ENCODE measurements at regions not wholly inside any gene's neighbourhood (a gene's known extent, or its start where the extent isn't known, plus 50 kb on each side); places are given as distances from the start of the nearest gene placed in this dataset.

- Histone ChIP-seq H3K36me3 (replicated peaks in 1 of 2; ENCODE audit: control insufficient read depth in 1 of 2, insufficient read depth in 2 of 2, low read length in 2 of 2) (no peaks in the 10 kb centered on the region), H3K4me1 (ENCODE audit: insufficient read depth, low read length) (no peaks in the 10 kb centered on the region), H2AFZ (ENCODE audit: low read length) (no peak overlapping the region), H3K9ac (ENCODE audit: insufficient read depth, low read depth, low read length) (no peak overlapping the region), H3K27me3 (ENCODE audit: control insufficient read depth in 1 of 2, insufficient read depth in 2 of 2, low read length in 2 of 2) (no peaks in the 10 kb centered on the region), H3K4me3 (replicated peaks in 1 of 3; ENCODE audit: insufficient read depth in 1 of 3, low read depth in 2 of 3, low read length in 3 of 3) (no peak overlapping the region), H3K4me2 (ENCODE audit: low read depth, low read length) (no peak overlapping the region), H3K27ac (ENCODE audit: extremely low read length, insufficient read depth, low read length) (no peak overlapping the region), H4K20me1 (ENCODE audit: insufficient read depth, low read length) (no peaks in the 10 kb centered on the region), H3K79me2 (ENCODE audit: insufficient read depth, low read length) (no peaks in the 10 kb centered on the region), H3K9me3 (ENCODE audit: low read length) (peaks cover 36% of the 10 kb centered on the region)
- ChIA-PET POLR2A (no interaction called here), CTCF (ENCODE audit: low intra/inter-chr PET ratio, low total read pairs) (no interaction called here)
- no peak for FAIRE-seq
- no TSS peak for BruUV-seq (replicated peaks)
- DNase-seq (ENCODE audit: low spot score), result no peak
- intact Hi-C loops (cut with micrococcal nuclease; ENCODE audit: unreplicated experiment) (no loop called here), in situ Hi-C loops (cut with HindIII; ENCODE audit: extremely low pct_ligation_motif_present, low pct_unique_long_range_greater_than_20kb) (no loop called here)
- WGBS (ENCODE audit: low lambda C conversion rate), result 7% methylated on average over 1 of the region's 1 CpG
- no peak for ATAC-seq
- TF ChIP-seq ZFP90 (CRISPR knock-in tag; IDR thresholded peaks at IDR 0.05; ENCODE audit: borderline replicate concordance) (no peak), ZNF280B (CRISPR knock-in tag; IDR thresholded peaks at IDR 0.05; ENCODE audit: borderline replicate concordance) (no peak), TFE3 (CRISPR knock-in tag; IDR thresholded peaks at IDR 0.05) (no peak), REST (IDR thresholded peaks at IDR 0.05; ENCODE audit: borderline replicate concordance in 1 of 2, low read depth in 1 of 2, low read length in 2 of 2) (no peak), SYNCRIP (IDR thresholded peaks at IDR 0.05; ENCODE audit: insufficient read depth, low read depth, low read length) (no peak), ZNF850 (CRISPR knock-in tag; conservative IDR thresholded peaks at IDR 0.05) (no peak)
Observed at GRCh38 chr5:145408048-145408341, 427.1 kb downstream of the PRELID2 start.

All from HepG2 (cell line).